Stimulated activated CD8-positive, alpha-beta memory T cell treated with anti-CD3 and anti-CD28 coated beads, Interleukin-4, amount 100 ng/mL, for 4 hours (primary cell): ENCODE measurements at regions not wholly inside any gene's neighbourhood (a gene's known extent, or its start where the extent isn't known, plus 50 kb on each side); places are given as distances from the start of the nearest gene placed in this dataset.

Source experiments
- DNase-seq, 2 donors: peaks; one replicate each; pipeline ENCODE4 v3.0.0-alpha.2; 2020; ENCODE audit warnings: low read depth in 2 of 2, low spot score in 1 of 2

DNA sequence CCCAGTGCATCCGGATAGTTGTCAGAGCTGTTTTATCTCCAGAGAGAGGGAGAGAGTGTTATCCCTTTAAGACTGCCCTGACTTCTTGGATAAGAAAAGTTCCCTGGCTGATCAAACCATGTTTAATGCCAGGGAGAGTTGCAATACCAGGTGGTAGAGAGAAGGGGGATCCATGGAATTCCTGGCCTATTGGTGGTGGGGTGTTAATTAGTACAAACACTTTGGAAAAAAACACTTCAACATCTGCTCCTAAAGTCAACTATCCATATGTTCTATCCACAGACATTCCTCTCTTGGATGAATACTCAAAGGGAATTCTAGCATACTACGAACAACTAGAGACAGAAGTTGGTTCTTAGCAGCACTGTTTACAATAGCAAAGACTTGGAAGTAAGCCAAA, 307.2 kb downstream of the TCERG1L start:
- no peak for DNase-seq

DNA sequence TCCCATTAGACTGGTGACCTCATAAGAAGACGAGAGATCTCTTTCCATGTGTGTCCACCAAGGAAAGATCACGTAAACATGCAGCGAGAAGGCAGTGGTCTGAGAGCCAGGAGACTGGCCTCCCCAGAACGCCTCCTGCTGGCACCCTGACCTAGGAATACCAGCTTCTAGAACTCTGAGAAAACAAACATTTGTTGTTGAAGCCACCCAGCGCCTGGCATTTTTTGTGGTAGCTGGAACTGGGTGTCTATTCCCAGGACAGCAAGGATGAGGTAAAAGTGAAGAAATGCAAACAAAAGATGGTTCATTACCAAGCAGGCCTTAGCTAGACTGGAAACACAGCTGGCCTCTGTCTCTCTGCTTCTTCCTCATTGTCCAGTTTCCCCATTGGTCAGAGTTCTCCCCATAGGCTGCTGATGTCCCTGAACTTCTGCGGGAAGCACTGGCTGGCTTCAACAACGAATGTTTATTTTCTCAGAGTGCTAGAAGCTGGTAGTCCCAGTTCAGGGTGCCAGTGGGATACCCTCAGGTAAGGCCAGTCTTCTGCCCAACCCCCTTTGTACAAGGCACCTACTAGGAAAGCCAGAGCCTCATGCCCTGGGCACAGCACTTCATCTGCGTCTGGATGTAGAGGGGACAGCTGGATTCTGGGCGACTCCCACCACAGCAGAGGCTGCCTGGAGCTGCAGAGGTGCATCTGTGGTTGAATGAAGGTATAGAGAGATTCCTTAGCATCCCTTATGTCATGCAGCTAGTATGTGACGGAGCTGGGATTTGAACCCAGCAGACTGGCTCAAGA, 304.9 kb downstream of the TCERG1L start:
- DNase-seq = no peak

DNA sequence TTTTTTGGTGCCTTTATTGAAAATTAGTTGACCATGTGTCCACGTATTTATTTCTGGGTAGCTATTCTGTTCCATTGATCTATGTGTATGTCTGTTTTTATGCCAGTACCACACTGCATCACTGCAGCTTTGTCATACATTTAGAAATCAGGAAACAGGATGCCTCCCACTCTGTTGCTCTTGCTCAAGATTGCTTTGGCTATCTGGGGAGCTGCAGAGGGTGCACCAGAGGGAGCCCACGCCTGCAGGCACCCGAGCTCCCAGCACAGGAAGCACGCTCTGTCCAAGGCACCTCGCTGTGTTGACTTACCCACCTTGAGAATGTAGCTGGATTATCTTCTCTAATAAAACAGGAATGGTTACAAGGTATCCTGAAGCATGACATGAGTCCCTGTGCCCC, 301.7 kb downstream of the TCERG1L start:
- DNase-seq = no peak

DNA sequence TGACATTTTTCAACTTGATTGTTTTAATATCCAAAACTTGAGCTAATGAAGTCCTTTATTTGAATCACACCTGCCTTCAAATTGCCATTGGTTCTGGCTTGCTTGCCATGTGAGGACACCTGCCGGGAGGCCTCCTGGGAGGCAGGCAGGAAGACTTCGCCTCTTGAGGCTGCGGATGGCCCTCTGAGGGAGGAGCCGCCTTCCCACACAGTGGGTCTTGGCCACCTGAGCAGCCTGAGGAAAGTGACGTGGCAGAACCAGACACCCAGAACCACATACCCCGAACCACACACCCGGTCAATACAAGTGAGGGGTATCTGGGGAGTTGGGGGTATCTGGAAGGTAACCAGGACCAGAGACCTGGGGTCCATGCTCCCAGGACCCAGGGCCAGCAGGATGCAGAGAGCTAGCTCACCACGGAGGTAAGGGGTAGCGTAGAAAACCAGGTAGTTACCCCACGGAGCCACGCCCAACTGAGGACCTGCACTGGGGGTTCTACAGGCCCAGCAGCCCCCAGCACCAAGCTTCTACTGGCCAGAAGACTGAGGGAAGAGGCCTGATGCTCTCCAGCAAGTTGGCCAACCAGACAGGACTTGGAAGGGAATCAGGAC, 300.5 kb downstream of the TCERG1L start:
- DNase-seq = no peak

DNA sequence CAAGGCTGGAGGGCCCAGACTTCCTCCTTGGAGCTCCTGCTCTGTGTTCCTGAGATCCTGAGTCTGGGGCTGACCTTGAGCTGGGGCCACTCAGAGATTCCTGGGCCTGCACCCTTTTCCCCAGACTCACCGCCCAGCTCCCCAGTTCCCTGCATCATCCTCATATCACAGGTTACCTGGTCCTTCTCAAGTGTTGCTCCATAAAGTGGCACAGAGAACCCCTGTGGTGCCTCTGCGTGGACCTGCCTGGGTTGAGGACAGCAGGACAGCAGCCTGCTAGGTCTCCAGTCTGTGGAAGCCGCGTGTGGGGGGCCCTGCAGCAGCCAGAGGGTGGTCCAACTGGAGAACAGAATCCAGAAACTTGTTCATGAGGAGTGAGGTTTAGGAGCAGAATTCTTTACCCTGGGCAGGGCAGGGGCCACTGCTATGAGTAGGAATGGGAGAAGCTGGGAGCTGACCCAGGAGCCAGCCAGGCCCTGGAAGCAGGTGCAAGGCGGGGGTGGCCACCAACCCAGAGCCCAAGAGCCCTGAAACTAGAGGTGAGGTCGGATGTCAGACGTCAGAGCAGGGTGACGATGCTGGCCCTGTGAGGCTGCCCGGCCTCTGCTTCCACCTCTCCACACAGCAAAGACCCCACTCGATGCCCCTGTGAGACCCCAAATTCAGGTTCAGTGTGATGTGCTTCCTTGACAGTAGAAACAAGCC, 299.4 kb downstream of the TCERG1L start:
- no peak for DNase-seq

DNA sequence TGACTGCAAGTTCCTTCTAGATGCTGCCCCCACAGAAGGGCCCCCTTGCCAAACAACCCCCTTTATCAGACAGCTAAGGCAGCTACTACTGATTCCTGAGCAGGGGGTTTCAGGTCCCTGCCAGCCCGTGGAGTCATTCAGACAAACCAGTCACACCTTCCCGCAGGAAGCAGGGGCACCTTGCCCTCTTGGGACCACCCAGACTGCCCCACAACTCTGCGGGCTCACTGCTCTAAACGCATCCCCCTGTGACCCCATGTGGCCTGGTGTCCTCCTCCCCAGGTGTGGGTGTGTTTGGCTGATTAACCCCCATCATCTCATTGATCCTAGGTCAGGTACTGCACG, 298.9 kb downstream of the TCERG1L start:
- DNase-seq = no peak

DNA sequence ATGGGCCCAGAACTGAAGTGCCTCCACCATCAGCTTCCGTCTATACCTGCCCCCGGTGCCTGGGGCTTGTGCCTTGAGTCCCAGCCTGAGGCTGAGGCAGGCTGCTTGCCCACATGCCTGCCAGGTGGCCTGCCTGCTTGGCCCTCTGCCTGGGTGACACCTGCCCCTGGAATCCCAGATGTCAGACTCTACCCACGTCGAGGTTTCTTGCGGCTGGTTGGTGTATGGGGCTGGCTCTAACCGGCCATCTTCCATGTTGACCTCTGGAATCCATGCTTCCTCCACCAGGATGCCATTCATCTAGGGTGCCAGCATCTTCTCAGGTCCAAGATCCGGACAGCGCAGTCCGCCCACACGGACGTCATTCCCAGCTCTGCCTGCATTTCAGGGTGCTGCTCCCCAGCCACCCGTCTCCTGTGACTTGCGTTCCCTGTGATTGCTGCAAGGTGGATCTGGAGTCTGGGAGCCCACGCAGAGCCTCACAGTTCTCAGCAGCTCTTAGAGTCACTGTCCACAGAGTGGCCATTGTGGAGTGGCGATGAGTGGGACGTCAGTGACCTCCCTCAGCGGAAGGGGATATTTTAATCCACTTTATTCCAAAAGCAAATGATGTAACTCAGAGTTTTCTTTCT, 298.1 kb downstream of the TCERG1L start:
- DNase-seq = no peak

DNA sequence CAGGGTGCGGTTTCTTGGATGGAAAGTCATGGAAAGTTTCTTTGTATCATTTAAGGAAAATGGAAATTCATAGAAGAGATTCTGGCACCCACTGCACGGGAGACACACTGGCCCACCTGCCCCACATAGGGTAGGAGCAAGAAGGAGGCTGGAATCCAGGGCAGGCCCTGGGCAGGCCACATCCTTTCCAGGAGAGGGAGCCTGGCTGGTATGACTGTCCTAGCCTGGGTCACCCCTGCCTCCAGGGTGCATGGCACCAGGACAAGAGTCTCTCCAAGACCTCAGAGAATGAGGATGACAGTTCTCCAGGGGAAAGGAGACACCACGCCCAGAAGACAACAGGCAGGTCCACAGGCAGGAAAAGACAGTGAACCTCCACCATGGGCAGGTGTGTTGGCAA, 297.2 kb downstream of the TCERG1L start:
- no peak for DNase-seq

DNA sequence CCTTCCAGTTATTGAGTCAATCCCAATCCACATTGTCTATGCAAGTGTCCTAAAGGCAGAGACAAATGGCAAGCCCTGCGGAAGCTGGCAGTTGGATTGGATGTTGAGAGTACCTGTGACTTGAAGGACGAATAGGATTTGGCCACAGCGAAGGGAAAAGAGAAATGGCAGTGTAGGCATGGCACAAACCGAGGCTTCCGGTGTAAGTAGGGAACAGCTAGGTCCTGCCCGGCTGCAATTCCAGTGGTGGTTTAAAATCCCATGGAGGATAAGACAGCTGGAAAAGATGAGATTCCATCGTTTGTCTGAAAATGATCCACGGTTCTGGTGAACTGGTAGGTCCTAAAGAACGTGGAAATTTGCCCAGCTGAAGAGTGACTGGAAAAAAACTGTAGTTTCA, 296.2 kb downstream of the TCERG1L start:
- DNase-seq = no peak

DNA sequence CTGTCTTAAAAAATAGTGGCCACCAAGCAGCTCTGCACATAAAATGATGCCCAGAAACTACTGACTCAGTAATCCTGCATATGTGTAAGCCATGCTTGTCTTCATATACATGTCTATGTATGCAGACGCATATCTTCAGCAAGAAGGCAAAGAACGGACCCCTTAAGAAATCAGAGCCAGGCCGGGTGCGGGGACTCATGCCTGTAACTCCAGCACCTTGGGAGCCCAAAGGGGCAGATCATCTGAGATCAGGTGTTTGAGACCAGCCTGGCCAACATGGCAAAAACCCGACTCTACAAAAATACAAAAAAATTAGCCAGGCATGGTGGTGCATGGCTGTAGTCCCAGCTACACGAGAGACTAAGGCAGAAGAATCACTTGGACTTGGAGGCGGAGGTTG, 295.0 kb downstream of the TCERG1L start:
- DNase-seq = no peak

DNA sequence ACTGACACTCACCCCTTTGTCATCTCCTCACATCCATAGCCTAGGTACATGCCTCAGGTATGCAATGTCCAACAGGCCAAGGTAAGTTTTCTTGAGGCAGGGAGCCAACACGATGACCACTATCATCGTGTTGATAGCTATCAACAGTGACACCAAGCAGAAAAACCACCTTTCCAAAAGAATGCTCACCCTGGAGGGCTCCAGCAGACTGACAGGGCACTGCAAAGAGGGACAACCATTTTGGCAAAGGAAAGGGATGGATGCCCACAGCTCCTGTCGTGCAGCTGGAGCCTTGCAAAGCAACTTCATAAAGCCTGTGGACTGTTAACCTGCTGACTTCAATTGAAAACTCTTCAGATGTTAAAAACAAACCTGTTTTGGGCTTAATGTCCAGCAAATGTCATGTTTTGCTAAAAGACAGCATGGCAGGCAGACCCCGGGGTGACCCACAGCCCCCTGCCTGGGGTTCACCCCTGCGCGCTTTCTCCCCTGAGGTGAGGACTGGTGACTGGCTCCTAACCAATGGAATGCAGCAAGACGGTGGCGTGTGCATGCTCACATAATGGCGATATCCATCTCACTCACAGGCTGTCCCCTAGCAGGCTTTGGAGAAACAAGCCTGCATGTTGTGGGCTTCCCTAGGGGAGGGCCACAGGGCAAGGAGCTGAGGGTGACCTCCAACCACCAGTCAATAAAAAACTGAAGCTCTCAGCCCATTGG, 293.8 kb downstream of the TCERG1L start:
- DNase-seq = no peak

DNA sequence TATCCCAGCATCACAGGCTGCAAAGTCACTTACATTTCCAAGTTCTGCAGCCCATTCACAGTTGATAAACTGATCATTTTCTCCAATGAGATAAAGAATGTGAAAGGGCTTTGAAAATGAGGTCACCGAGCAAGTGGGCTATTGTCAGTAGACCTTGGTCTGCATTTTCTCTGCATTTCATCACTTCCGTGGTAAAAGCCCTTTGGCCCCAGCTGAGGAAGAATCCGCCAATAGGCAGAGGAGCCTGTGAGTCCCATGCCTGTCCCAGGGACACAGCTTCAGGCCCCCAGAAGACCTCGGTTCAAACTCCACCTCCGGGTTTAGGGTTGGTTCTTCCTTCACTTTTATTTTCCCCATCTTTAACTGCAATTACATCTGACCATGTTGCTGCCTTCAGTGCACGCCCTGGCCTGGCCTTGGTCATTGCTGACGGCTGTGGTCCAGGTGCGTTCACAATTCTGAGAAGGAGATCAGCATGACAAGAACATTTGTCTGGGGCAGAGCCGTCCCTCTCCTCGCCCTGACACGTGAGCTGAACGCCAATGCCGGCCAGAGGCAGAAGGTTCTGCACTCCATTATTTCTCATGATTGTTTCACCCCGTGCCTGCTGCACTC, 292.5 kb downstream of the TCERG1L start:
- DNase-seq = no peak

DNA sequence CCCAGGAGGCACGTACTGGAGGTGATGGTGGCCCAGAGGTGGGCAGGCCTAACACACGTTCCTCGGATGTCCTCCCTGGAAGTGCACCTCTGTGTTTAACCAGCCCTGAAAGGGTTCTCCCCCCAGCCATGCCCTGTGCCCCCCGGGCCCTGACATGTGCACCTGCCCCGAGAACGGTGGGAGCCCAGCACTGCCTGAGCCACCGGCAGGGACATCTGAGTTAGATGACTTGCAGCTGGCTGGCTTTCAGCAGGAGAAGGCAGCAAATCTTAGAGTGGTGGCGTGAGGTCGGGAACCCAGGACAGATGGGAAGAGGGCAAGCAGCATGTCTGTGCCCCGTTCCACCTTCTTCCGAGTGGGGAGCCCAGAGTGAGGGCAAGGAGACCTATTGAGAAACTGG, 291.8 kb downstream of the TCERG1L start:
- no peak for DNase-seq

DNA sequence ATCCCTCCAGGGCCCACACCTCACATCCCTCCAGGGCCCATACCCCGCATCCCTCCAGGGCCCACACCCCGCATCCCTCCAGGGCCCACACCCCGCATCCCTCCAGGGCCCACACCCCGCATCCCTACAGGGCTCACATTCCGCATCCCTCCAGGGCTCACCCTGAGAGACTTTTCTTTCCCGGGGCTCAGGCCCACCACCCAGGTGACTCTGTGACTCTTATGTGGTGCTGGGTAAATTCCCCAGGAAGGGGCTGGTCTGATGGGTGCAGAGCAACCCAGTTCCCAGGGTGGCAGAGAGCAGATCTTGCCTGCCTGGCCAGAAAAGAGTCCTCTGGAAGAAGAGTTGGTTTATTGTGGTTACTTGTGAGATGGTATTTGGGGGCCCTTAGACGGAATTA, 290.7 kb downstream of the TCERG1L start:
- DNase-seq = no peak

DNA sequence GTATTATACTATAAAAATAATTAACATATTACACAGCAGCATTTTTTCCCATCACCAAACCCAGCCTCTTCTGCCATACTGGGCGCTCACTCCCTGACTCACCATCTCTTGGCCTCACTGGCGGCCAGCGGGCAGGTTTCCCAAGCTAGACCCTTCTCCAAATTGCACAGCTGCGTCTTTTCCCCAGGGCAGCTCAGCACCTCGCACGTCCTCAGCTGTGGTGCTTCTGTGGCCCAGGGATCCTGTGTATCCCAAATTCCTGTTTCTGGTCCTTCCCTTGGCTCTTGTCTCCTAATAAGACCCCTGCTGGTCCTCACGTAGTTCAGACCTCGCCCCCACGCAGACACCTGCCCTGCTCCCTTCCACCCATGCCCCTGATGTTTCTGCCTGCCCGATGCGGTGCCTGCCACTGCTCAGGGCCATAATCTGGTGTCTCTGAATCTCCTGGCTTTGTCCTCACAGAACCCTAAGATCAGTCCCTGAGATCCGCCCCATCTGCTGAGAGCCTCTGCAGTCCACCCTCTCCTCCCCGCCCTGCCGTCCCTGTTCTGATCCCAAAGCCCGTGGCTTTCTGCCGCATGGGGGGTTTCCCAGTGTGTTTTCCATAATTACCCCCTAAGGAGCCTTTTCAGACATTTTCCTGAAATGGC, 290.1 kb downstream of the TCERG1L start:
- DNase-seq = no peak

DNA sequence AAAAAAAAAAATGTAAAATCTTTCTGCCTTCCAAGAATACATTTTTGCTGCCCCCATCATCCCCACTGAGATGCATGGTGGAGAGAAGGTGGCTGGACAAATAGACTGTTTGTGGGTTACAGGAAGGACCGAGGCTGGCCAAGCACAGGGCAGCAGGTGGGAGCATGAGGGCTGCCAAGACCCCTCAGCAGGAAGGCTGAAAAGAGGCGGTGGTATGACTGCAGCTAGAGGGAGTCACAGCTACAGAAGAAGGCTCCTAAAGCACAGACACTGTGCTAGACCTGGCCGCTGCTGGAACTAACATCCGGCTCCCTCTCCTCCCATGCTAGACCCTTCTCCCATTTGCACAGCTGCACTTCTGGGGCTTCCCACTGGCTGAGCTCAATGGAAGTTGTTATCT, 289.6 kb downstream of the TCERG1L start:
- no peak for DNase-seq

DNA sequence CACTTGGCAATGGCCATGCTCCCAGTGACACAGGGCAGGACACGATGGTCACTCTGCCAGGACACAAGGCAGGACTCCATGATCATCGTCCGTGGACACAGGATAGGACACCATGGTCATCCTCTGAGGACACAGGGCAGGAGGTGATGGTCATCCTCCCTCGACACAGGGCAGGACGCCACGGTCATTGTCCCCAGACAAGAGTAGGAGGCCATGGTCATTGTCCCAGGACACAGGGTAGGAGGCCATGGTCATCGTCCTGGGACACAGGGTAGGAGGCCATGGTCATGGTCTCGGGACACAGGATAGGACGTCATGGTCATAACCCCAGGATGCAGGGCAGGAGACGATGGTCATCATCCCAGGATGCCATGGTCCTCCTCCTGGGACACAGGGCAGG, 289.2 kb downstream of the TCERG1L start:
- no peak for DNase-seq

DNA sequence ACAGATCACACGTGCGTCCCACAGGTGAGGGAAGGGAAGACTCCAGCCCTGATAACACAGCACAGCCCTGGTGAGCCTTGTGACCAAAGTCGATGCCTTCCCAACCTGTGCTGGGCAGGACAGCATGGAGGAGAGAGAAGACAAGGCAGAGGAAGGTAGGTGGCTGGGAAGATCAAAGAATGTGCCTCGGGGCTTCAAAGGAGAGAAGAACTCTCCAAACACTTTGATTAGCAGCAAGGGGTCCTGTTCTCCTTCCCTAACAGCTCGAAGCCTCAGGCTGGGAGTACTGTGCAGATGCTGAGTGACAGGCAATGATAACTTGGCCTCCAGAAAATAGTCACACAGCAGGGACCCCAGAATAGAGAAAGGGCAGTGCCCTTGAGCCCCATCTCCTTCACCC, 288.5 kb downstream of the TCERG1L start:
- DNase-seq = no peak

DNA sequence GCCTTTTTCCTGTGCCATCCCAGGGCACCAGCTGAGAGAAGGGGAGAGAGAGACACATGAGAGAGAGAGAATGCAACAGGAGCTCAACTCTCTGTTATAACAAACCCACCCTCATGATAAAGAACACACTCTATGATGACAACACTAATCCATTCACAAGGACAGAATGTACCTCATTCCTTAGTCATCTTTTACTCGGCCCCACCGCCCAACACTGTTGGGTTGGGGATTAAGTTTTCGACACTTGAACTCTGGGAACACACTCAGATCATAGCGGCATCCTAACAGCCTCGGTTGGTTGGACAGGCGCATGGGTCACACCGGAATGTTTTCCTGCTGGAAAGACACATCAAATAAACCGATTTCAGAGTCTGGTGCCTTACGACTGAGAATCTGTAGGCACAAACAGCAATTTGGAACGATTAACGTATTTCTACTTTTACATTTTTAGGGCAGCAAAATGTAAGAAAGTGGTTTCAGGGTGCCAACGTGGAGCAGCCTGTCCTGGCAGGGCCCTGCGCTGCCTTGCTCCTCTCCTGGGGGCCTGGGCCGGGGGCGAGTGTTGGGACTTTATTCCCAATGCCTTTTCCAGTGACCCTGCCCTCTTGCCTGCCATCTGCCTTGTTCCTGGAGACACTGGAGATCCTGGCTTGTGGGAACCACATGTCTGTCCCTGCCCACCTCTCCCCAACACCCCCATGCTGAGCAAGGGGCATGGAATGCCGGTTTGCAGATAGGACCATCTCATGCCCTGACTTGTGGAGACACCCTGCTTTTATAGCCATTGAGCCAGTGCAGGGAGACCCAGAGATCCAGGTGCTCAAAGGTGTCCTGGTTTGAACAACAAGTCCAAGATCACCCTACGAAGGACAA, 287.0 kb downstream of the TCERG1L start:
- DNase-seq = no peak

DNA sequence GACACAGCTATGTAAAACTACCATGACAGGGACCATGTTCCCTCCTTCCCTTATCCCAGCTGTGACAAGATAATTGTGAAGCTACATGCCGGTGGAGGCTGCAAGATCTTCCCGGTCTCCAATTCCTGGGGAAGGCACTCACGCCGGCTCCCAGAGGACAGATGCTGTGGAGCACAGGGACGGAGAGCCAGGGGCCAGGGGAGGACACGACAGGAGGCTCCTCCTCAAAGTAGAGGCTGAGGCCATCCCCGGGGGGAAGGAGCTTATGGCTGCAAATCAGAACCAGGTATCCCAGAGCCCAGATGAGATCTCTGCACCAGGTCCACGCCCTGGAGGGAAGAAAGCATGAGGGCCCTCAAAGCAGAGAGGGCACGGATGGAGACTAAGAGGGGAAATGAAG, 286.2 kb downstream of the TCERG1L start:
- DNase-seq = no peak
